Dermis blood vessel endothelial cell (primary cell): ENCODE measurements at regions not wholly inside any gene's neighbourhood (a gene's known extent, or its start where the extent isn't known, plus 50 kb on each side); places are given as distances from the start of the nearest gene placed in this dataset.

Experiments used
- DNase-seq: peaks from one replicate; pipeline ENCODE4 v3.0.0; 2010

DNA sequence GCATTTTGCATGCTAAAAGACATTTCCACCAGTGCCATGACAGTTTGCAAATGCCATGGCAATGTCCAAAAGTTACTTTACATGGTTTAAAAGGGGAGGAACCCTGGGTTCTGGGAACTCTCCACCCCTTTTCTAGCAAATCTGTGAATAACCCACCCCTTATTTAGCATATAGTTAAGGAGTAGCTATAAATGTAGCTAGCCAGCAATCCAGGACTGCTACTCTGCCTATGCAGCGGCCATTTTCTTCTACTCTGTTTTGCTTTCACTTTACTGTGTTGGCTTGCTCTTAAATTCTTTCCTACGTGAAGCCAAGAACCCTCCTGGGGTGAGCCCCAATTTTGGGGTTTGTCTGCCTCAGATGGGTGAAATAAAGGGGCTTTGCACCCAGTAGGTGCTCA, 141.0 kb downstream of the PTPN11 start:
- peak; percentile 5 for DNase-seq

DNA sequence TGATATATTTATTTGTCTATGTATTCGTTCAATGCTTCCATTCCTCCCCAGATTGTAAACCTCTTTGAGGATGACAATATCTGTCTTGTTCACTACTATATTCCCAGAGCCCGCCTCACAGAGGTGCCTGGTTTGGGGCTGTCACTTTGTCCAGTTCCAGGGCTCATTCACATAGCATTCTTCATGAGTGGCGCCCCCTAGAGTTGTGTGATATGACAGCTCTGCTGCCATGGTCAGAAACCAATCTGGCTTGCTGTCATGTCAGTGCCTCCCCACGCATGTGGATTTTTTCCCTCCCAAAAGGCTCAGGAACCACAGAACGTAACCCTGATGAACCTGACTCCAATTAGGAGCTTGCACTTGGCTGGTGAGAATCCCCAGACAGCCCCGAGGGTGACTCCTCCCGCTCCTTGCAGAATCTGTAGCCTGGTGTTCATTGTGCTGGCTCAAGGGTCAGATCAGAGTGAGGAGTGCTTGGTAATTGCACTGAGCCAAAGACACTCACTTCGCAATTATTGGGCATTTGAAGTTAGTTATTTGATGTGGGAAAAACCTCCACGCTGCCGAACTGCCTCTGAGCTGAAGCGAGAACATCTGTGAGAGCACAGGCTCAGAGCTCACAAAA, 145.5 kb downstream of the PTPN11 start:
- no peak for DNase-seq

DNA sequence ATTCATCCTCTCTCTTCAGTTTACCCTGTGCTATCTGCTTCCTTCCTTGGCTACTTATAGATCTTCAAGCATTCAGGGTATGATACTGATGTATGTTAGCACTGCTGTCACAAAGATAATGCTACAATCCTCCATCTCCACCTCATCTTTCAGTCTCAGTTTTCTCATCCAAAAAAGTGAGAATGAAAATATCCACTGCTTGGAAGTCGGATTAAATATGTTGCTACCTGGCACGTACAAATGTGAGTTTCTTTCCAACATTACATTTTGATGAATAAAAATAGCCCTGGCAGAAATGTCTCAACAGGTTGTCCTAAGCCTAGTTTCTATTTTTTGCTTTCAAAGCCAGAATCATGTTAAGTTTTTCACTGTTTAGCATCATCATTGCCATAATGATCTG, 149.9 kb downstream of the PTPN11 start:
- DNase-seq: no peak

DNA sequence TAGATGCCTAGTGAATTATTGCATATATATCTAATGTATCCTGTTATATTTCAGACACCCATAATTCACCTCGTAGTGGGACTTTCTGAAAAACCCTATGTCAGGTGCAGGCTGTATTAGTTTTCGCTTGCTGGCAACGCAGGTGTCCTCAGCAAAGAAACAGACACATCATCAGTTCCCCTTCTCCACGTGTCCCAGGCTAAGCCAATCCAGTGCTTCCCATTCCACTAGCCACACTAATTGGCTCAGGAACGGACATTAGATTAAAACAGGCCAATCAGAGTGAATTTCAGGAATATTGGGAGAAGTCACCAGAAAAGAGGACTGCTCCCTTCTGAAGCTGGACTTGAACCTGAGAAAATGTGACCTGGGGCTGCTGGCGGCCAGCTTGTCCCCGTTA, 151.3 kb downstream of the PTPN11 start:
- no peak for DNase-seq

DNA sequence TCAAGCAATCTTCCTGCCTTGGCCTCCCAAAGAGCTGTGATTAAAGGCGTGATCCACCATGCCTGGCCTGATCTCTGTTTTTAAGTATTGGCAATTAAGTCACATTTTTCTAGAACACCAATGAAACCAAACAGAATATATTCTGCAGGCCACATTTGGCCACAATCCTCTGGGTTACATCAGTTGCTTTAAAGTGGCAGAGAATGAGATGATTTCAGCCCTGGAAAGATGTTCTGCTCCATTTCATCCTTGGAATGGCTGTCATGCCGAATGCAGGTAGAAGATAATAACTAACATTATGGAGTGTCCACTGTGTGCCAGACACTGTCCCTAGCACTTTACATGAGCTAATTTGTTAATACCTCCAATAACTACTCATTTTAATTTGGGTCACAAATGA, 154.4 kb downstream of the PTPN11 start:
- DNase-seq: no peak

DNA sequence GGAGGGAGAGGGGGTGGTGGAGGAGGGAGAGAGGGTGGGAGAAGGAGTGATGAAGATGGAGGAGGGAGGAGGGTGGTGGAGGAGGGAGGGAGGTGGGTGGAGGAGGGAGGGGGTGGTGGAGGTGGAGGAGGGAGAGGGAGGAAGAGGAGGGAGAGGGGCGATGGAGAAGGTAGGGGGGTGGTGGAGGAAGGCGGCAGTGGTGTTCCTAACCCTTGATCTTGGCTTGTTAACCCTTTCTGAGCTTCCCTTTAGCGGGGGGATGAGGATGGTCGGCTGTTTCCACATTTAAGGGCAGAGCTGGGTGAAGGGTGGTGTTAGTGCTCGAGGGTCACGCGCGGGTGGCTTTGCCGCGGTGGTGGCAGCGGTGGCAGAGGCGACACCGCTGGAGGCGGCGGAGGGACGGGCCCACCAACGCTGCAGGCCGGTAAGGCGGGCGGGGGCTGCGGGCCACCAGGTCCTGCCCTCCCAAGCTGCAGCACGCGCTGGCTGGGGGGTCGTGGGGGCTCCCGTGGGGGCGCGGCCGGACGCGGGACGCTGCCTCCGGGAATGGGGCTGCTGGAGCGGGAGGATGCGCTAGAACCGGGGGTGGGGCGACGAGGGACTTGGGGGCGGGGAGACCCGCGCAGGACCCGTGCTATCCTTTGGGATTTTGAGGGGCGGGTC, 156.3 kb downstream of the PTPN11 start:
- no peak for DNase-seq

DNA sequence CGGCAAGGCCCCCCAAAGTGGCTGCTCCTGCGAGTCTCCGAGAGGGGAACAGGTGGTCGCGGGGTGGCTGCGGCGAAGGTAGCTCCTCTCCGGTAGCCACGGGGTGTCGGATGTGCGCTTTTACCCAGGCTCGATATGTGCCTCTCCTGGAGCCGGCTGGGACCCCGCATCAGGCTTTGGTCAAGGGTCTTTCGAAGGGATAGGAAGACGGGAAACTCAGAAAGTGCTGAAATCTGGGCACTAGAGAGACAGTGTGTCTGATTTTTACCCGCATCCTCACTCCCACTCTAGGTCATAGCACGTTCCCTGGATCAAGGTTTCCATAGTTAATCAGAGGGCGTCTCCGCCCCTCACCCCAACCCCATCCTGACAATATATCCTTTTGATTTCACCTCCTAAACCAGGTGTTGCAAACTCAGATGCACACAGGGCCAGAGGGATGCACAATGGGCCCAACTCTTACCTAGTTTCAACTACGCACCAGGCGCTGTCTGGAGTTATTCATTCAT, 156.9 kb downstream of the PTPN11 start:
- DNase-seq: no peak

DNA sequence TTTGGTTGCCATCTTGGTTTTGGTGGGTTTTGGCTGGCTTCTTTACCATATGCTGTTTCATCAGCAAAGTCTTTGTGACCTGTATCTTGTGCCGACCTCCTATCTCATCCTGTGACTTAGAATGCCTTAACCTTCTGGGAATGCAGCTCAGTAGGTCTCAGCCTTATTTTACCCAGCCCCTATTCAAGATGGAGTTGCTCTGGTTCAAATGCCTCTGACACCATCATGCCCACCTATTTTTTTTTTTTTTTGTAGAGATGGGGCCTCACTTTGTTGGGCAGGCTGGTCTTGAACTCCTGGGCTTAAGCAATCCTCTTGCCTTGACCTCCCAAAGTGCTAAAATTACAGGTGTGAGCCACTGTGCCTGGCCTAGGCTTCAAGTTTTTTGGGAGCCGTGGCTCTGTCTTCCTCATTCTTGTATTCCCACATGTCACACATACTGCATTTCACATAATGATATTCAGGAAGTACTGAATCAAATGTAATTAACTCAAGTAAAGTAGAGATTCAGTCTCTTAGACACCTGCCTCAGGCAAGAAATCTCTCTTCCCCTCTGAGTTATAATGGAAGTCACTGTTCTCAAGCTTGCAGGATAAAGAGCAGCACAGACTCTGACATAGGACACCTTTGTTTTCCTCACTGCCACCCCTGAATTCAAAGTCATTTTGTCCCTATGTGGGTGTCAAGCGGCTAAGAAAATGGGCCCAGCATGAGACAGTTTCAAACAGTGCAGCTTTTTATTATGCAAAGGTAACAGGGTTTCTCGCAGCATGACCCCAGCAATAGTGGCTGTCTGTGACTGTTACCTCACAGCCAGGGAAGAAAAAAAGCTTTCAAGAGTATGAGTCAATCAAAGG, 159.0 kb downstream of the PTPN11 start:
- DNase-seq: no peak

DNA sequence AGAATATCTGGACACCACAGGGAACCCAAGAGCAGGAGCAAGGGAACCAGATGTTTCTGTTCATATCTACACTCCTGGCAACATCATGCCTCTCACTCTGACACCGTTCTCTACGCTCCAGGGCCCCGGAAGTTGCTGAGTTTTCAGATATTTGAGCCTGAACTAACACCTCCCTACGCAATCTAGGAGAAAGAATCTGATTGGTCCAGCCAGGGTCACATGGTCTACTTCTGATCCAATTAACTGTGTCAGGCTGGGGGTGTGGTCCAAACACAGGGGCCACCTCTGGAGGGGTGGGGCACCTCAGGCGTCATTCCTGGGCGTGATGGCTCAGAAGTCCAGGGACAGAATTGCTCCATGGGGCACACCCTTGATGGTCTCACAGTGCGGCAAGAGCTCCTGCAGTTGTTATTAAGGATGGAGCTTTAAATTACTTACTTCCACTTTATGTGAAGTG, 165.5 kb downstream of the PTPN11 start:
- no peak for DNase-seq

DNA sequence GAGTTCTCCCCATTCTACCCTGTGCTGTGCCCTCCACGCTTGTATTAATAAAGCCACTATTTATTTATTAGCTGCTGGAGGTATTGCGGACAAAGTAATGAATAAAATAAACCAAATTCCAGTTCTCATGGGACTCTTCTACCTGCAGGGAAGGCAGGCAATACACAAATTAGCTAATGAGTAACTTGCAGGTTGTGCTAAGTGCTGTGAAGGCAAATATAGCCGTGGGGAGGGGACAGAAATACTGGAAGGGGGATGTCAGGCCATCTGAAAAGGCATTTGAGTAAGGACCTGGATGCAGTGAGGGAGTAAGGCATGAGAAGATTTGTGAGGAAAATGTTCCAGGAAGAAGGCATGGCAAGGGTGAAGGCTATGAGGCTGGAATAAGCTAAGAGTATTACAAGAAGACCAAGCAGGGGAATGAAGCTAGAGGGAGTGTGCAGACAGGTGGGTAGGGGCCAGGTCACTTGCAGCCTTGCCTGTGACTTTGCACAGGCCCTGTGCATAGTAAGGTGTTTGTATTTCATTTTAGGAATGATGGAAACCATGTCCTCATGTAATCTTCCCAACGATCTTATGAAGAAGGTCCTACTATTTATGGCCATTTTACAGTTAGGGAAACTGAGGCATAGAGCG, 167.5 kb downstream of the PTPN11 start:
- no peak for DNase-seq

DNA sequence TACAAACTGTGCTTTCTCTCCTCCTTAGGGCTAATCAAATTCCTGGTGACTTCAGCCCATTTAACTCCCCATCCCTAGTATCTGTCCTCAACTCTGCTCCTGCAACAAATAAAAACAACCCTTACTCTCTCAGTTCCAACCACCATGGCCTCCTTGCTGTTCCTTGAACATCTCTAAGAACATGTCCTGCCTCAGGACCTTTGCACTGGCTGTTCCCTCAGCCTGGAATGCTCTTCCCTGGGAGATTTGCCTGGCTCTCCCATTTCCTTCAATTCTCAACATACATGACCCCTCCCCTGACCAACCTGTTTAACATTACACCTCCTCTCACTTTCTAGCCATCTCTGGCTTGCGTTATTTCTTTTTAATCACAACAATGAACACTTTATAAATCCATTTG, 170.5 kb downstream of the PTPN11 start:
- DNase-seq: no peak

DNA sequence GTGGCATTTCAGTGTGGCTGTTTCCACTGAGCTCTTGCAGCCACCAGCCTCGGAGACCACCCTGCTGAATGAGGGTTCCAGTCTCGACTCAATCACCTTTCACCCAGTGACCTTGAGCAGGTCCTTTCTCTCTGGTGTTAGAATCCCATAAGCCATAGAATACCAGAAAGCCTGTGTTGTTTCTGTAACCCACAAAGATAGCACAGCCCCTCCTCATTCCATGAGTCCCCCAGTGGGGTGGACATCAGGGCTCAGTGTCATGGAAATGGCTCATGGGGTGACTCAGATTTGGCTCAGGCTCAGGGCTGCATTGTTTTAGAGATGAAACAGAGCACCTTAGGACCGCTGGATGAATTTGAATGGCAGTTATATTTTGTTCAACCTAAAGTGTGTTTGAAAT, 171.5 kb downstream of the PTPN11 start:
- DNase-seq: no peak

DNA sequence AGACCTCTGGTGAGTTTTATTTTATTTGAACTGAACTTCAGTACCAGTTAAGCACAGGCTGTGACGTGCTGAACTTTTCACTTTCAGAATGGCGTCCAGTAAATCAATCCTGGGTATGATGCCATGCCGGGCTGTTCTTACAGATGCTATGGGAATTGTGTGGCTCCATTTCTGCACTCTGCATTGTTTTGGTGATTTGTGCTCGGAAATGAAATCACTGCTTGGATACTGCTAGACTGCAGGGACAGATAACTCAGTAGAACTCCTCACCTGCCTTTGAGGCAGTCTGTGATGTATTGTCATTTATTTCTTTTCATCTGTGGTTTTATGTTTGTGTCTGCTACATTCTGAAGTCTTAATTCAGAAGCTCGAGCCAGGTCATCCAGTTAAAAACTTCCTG, 172.7 kb downstream of the PTPN11 start:
- DNase-seq: no peak

DNA sequence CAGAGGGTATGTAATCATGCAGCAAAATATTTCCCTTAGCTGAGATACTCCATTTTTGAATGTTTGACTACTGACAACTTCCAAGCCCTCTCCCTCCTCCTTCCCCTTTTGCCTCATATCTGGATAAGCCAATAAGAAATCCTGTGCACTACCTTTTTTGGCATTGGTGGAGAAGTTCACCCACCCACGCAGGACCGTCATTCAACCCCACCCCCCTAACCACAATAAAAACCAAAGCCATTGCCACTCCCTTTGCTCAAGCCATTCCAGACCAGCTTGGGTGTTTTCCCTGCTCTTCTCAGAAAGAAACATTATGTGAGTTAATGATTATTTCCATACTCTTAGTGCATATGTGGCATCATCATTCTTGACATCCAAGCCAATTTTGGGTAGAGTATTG, 176.7 kb downstream of the PTPN11 start:
- no peak for DNase-seq

DNA sequence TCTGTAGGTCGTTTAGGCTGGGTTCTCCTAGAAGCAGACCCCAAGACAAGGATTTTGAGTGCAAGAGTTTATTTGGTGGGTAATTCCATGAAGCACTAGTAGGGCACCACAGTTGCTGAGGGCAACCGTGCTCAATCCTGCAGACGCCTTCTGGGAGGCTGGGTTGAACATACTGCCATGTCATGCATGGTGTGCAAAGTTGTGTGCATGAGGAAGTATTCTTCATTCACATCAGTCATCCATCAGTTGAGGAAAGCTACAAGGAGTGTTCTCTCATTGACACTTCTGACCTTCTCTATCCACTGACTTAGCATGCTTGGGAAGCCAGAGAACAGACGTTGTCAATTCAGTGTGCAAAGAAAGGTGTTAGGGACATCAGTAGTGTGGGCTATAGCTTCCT, 179.2 kb downstream of the PTPN11 start:
- no peak for DNase-seq

DNA sequence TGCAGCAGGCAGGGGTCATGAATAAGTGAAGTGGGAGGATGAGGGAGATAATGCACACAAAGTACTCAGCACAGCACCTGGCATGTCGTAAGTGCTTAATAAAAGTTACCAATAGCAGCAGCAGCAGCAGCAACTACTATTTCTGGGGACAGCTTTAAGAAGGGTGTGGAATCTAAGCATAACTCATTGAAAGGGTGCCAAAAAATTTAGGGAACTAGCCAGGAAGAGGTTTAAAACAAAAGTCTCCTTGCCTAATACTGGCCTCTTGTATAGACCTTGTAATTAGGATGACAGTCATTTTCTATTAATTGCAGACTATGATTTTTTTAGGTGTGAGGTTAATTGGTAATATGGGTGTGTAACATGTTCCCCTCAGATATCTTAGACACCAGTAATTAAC, 179.9 kb downstream of the PTPN11 start:
- DNase-seq: no peak

DNA sequence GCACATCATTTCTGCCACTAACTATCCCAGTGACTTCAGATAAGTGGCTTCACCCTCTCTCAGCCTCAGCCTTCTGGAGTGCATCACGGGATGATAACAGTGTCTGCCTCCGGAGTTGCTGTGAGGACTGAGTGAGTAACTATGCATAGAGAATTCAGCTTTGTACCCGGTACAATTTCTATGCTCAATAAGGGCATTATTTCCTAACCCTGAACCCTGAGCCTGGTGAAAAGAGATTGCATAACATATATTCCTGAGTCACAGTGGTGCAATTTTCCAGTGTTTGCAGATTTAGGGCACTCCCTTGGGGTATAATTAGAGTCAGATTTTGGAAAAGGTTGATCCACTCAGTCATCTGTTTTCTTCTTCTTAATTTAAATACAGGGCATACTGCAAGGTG, 181.1 kb downstream of the PTPN11 start:
- DNase-seq: no peak

DNA sequence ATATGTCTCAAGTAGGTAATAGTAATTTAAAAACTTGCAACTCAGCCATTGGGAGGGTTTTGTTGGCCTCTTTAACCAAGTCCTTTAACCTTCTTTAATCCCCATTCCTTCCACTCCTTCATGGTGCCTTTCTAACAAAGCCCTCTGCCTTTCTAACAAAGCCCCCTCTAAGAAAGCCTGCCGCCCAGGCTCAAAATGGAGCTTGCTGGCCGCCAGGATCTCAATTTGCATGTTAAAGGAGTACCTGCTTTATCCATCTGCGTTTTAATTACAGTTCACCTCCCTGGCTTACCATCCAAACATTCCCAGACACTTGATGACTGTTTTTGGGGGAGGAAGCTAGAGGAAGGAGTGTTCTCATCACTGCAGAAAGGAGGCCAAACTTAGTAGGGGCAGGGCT, 183.4 kb downstream of the PTPN11 start:
- DNase-seq: no peak

DNA sequence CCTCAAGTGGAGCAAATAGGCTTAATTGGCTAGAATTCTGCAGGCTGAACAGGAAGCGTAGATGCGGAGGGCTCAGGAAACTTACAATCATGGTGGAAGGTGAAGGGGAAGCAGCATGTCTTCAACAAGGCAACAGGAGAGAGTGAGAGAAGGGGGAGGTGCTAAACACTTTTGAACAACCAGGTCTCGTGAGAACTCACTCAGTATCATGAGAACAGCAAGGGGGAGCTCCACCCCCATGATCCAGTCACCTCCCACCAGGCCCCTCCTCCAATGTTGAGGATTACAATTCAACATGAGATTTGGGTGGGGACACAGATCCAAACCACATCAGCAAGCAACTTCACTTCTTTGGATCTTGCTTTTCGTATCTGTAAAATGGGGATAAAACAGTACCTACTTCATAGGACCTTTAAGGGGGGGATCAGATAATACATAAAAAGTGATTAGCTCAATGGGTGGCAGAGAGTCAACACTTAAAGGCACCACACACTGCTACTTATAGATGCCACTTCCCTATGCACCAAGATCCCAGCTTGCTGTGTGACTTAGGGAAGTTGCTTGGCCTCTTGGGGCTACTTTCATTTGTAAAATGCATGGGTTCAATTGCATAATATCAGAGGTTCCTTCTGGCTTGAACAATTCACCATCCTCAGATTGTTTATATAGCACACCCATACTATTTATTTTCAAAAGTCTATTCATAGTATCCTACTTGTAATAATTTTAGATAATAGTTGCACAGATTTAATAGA, 184.8 kb upstream of the RPH3A start:
- DNase-seq: no peak

DNA sequence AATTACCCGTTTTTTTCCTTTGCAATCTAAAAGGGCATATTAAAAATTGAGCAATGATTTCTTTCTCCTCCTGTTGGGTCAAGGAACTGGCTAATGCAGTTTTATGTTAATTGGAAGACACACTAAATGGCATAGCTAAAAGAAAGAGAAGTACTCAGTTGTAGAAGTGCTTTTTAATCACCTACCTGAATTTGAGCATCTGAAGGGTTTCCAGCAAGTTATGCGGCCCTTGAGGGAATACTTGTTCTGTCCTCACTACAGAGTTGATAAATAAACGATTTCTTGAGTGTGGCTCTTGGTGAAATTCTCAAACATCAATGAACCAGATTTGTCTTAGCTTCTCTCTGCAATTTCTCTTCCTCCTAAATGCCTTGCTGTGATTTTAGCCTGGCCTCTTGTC, 184.1 kb upstream of the RPH3A start:
- DNase-seq: no peak

DNA sequence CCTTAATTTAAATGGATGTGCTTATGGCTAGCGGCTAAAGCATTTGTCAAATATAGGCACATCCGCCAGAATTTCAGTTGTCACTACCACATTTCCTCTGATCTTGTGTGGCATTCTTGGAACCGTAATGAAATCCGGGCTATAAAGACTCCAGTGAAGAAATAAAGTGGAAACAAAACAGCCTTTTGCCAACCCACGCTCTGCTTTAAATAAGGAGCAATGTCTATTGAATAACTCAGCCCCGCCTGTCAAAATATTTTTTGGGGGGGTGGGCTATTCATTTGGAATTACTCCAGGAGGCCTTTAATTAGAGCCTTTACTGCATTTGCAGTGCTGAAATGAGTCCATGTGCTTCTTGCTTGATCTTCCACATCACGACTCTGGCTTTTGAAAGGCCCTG, 179.6 kb upstream of the RPH3A start:
- no peak for DNase-seq

DNA sequence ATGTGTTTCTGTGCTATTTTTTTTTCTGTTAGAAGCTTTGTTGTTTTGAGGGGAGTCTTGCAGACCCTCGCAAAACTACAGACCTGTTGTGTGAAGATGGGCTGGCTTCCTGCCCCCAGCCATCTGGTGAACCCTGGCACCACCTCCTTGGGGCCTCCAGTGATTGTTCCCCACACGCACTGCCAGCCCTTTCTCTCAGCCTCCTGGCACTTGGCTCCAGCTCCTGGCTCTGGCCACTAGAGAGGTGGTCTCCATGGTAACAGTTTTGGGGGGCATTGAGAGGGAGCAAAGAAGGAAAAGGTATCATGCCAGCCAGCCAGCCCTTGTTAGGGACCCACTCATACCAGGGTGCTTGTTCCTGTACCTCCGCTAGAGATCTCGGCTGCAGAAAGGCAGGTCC, 176.4 kb upstream of the RPH3A start:
- no peak for DNase-seq
